ENCODE measurements at regions not wholly inside any gene's neighbourhood (a gene's known extent, or its start where the extent isn't known, plus 50 kb on each side); places are given as distances from the start of the nearest gene placed in this dataset.
"Not testable (repeated sequence)": the region's sequence is repeated elsewhere in the genome, so short reads cannot be mapped to it uniquely, and the experiment has no call there.

DNA sequence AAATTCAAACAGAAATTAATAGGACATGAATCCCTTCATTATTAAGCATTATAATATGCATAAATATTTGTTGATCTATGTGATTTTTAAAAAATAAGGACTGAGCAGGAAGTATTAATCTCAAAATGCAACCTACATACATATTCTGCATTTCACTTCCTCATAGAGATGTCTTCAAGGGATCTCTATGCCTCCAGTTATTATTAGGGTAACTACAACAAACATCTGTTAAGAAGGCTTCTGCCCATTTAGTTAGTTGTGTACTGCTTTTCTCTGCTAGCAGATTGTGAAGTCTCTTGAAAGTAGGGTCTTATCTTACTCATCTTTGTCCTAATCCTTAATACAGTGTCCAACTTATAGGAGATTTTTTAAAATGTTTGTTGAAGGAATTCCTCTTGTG lies 414.1 kb downstream of the ACTL7B start:
- DNase-seq, result no peak

DNA sequence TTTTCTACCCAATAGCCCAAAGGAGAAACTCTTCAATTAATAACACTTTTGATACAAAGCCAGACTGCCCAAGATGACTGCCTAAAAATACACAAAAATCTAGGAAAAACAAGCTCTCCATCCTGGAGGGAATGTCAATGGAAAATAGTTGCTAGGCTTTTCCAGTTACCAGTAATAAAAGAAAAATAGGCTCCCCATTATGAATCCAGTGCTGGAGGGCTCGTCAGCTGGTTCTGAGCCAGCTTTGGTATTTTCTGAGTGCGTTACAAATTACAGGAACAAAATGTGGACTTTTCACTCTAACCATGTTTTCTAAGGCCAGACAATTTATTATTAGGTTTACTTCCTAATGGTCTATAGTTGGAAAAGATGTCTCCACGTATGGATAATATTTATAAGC lies 414.5 kb downstream of the ACTL7B start:
- DNase-seq, result no peak

DNA sequence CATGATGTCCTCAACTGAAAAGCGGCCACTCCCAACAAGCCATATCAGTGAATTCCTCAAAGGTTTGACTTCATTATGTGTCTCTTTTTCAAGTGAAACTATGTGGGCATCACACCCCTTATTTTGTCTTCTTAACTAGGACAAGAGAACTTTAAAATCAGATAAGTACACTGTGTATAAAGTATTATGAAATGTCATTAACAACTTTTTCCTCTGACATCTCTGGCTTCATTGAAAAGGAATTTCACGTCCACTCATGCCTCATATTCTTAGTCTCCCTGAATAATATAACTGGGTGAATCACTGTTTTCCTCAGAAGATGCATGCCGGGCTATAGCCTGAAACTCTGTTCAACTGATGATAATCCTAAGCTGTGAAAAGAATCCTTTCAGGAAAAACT lies 415.8 kb downstream of the ACTL7B start:
- no peak for DNase-seq

DNA sequence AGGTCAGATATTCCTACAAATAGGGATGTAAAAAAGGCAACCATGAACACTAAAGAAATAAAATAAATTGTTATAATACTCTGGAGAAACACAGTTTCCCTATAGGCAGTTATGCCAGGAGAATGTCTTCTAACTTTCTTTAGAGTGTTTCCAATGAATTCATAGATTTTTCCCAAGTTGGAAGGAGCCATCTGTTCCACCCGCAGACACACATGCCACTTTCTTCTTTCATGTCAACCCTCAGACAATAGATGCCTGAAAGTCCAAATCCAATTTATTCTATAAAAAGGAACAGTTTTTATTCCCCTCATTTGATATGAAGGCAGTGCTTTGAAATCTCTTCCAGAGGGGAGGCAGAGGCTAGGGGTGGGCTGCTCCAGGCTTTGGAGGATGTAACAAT lies 418.1 kb downstream of the ACTL7B start:
- DNase-seq, result no peak

DNA sequence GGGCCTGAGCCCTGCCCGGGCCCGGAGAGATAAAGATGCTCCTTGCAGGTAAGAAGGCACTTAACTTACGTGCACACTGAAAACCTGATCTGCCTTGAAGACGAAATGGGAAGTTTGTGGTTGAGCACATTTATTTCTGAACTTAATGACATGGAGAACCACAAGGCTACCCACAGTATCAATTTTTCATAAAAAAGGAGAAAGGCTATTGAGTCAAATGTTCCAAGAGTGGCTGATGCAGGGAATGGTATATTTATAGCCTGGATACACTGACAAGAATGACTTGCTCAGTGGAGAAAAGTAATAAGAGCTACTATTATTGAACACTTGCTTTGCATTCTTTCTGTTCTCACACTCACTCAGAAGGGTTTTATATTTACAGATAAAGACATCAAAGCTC lies 419.3 kb downstream of the ACTL7B start:
- DNase-seq, result no peak

DNA sequence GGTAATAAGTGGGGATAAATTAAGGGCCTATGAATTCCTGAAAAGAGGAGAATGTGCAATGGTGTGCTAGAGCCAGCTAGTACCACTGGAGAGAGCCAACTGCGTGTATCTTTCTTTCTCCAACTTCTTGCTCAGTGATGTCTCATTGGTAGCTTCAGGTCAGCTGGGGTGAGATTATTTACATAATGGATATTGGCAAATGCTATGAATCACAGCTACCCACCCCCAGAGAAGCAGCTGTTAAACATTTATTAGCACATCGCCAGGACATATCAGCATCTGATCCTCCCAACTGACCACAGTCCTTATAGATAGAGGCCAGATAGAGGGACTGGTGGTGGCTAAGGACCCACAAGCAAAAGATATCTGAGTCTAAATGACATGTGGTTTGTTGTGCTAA lies 421.3 kb downstream of the ACTL7B start:
- no peak for DNase-seq

DNA sequence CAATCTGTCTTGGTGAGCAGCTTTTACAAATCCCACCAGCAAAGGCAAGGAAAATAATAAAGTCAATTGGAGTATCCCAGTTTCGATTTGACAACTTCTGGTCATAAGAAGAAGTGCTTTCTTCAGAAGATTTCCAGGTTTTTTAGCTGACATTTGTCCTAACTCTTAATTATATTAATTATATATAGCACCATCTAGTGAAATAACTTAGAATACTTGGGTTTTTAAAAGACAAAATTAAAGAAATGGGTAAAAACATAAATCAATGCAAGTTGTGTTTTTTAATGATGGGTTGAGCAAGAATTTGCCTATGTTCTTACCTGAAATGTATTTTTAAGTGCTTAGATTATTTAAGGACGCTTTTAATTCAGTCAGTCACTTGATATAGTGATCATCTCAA lies 421.8 kb downstream of the ACTL7B start:
- no peak for DNase-seq

DNA sequence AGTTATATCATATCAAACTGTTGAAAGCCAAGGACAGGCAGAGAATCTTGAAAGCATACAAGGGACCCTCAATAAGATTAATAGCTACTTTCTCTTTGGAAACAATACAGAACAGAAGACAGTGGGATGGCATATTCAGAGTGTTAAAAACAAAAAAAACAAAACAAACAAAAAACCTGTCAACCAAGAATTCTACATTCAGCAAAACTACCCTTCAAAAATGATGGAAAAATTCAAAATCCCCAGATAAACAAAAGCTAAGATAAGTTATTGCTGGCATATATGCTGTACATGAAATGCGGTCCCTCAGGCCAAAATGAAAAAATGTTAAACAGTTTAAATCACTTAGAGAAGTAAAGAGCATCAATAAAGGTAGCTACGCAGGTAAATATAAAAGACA lies 425.1 kb downstream of the ACTL7B start:
- no peak for DNase-seq

DNA sequence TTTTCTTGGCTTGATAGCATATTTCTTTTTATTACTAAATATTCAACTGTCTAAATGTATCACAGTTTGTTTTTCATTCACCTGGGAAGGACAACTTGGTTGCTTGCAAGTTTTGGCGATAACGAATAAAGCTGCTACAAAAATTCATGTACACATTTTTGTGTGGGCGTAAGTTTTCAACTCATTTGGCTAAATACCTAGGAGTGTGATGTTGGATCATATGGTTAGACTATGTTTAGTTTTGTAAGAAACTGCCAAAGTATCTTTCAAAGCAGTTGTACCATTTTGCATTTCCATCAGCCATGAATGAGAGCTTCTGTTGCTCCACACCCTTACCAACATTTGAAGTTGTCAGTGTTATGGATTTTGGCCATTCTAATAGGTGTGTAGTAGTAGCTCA lies 428.0 kb downstream of the ACTL7B start:
- no peak for DNase-seq

DNA sequence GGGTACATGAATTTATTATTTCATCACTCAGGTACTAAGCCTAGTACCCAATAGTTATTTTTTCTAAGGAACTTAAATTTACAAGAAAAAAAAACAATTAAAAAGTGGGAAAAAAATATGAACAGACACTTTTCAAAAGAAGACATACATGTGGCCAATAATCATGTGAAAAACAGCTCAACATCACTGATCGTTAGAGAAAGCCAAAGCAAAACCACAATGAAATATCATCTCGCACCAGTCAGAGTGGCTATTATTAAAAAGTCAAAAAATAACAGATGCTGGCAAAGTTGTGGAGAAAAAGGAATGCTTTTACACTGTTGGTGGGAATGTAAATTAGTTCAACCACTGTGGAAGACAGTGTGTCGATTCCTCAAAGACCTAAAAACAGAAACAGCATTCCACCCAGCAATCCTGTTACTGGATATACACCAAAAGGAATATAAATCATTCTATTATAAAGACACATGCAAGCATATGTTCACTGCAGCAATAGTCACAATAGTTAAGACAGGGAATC lies 429.3 kb downstream of the ACTL7B start:
- not testable (repeated sequence) for DNase-seq

DNA sequence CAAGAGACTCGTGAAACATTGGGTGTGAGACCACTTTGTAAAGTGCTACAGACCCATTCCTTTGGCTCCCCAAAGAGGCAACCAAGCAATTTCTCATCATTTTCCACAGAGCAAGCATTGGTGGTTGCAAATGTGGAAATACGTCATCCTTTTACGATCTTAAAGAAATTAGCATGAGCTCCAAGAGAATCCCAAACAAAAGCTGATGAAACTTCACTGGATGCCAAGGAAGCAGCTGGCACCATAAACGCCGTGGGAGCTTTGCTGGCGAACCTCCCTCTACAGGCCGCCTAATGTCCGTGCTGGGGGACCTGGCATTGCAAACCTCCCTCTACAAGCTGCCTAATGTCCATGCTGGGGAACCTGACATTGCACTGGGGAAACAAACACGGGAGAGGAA lies 432.4 kb downstream of the ACTL7B start:
- DNase-seq, result no peak

DNA sequence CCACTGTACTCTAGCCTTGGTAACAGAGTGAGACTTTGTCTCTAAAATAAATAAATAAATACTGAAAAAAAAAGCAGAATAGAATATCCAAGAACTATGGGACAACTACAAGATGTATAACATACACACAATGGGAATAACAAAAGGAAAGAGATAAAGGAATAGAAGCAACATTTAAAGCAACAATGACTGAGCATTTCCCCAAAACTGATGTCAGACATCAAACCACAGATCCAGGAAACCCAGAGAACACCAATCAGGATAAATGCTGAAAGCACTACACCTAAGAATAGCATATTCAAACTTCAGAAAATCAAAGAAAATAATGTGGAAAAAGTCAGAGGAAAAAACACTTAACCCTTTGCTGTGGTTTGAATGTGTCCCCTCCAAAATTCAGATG lies 436.4 kb downstream of the ACTL7B start:
- DNase-seq, result no peak

DNA sequence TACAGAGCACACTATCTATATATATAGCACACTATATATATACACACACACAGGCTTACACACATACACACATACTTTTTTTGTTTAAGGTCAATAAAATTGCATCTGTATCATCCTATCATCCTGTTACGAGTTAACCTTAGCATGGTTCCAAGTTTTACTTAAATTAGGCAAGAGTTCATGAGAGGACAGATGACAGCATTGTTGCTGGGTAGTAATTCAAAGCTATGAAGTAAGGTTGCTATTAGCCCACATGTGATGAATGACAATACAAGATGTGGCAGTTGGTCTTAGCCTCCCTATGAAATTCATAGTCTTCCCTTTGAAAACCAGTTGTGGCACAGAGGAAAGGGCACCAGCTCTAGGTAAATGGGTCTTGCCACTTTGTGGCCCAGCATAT lies 438.1 kb downstream of the ACTL7B start:
- no peak for DNase-seq

DNA sequence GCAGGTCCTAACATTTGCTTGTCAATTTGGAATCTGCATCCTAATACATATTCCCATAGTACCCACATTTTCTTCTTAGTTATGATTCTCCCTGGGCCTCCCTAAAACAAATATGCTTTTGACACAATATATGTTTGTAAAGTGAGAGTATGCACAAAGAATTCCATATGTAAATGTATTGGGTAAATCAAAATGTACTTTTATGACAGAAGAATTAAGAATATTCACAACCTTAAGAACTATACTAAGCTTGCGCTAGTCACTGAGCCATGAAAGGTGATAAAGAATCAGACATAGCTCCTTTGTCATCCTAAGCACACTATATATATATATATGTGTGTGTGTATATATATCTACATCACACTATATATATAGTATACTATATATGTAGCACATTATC lies 438.5 kb downstream of the ACTL7B start:
- DNase-seq, result no peak

DNA sequence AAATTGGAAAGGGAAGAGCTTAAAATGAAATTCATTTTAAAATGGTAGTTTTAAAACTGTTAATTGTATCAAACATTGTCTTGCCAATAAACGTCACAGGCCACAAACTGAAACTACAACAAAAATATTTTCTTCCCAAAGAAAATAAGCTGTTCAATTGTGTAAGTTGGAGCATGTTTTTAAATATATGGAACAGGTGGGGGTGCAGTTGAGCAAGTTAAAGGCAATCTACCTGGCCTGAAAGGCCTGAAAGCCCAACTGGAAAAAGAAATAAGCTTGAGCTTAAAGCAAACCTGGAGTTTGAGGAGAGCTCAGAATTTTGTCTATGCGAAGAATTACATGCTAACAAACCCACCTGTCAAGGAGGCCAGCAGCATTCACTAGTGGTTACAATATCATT lies 439.5 kb downstream of the ACTL7B start:
- DNase-seq, result no peak

DNA sequence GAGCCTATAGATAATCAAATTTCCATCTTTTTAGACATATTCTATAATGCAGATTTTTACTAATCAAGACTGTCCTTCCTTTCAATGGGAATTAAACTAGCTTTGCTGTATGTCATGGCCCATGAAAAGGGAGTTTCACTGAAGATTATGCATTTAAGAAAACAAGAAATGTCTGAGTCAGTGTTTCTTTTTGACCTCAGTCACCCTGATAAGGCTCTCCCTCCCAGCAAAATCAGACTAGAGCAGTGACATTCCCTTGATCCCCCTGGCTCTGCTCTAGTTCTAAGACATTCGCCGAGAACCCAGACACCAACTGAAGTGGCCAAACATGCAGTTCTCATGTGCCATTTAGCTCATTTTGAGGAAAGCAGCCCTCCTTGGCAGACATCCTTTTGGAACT lies 442.0 kb downstream of the ACTL7B start:
- no peak for DNase-seq

DNA sequence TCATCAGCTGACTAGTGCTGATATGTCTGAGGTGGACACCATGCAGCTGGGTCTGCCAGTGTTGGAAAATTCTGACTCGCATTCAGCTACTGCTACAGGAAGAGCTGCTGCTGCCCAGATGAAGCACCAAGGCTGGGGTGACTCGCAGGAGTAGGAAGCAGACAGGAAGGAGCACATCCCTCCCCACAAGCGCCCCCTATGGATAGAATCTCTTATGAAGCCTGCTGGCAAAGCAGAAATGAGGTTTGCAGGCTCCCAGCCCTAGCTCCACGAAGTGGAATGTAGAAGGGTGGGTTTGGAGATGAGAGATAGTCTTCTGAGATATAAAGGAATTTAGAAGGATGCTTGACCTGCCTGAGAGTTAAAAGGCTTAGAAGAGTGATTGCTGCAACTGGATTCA lies 443.0 kb downstream of the ACTL7B start:
- no peak for DNase-seq

DNA sequence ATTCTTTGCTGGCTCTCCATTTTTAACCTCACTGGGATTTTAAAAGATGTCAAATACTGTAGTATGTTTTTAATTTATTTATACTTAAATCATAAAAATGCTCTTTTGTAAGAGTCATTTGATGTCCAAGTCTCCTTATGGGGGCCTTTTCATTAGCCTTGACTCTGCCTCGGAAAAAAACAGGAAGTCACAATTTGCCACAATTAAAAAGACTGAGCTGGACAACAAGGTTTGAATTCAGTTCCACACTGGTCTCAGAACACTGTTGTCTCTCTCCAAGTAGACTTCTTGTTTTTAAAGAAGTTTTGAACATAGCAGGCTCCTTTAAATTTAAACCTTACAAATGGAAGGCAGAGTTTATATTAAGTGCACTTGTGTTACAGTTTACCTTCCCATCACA lies 444.2 kb downstream of the ACTL7B start:
- no peak for DNase-seq

DNA sequence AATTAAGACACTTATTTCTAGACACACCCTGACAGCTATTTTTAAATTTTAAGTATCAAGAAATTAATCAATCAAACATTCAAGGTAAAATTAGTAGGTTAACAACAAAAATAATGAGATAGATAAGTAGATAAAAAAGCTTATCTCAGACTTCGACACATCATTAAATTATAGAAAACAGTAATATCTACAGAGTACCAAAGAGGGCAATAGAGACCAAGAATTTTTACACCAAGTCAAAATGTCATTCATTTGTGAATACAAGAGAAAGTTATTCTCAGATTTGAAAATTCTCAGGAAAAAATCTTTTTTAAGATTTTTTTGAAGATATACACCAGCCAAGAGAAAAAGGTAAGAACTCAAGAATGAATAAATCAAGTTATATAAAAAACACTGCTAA lies 445.6 kb downstream of the ACTL7B start:
- no peak for DNase-seq

DNA sequence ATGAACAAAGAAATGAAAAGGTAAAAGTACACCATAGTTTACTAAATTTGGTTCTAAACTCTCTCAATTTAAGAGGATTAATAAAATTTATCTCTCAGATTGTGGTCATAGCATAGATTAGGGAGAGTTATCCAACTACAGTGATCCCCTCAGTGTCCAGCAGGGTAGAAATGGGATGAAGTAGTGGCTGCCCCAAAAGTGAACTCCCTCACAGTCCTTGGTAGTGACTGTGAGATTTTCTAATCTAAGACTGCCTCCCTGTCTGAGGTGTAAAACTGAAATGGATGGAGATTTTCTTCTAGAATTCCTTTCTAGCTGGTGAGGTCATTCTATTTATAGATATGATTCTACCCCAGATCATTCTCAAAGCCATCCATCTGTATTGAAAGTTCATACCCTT lies 455.5 kb downstream of the ACTL7B start:
- no peak for DNase-seq

DNA sequence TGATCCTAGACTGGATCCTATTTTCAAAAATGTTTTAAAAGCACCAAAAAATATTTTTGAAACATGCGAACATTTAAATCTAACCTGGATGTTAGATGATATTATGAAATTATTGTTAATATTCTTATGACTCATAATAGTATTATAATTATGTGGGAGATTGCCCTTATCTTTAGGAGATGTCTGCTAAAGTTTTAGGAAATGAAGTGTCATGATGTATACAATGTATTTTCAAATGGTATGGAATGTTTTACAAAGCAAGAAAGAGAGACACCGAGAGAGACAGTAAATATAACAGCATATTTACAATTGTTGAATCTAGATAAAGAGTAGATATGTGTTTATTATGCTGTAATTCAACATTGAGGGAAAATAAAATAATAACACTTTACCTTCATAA lies 455.9 kb downstream of the ACTL7B start:
- DNase-seq, result no peak

DNA sequence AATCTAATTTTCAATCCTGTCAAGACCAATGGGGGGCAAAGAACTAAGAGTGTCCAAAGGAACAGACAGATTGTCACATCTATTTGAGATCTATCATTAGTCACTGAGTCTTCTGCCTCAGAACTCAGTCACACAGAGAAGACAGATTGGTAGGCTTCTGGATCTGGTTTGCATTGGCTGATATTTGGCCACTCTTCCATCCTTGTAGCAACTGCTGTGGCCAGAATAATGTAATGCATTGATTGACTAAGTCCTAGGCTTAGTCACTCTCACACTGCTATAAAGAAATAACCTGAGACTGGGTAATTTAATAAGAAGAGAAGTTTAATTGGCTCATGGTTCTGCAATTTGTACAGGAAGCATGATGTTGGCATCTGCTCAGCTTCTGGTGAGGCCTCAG lies 458.5 kb downstream of the ACTL7B start:
- DNase-seq, result no peak

DNA sequence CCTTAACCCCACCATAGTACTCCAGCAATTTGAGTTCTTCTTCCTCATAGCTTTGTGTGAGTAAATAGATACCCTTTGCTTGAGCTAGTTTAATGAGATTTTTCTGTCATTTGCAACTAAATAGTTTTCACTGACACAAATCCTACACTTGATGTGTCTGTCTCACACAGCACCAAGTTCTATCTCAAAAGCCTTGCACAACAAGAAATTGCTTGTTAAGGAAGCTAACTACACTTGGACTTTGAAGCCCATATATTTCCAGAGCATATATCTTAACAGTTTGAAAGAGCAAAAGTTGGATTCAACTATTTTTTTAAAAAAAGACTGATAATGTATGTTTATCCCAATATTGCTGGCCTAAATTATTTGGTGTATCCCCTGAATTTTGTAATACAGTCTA lies 459.2 kb downstream of the ACTL7B start:
- no peak for DNase-seq

DNA sequence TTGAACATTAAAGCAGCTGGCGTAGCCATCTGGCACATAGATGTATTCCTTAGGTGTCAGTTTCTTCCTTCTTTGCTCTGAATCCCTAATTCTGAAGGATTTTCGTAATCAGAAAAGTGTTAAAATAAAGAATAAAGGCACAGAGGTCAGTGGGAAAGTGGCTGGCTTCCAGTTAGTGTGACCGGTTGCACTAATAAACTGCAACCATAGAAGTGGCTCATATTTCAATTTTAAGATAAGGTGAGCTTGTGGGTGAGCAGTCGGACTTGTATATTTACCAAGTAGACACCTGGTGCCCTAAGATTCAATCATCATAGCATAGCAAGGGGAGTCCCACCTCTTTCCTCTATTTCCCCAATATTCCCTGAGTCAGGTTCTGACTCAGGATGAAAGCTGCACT lies 459.6 kb downstream of the ACTL7B start:
- no peak for DNase-seq

DNA sequence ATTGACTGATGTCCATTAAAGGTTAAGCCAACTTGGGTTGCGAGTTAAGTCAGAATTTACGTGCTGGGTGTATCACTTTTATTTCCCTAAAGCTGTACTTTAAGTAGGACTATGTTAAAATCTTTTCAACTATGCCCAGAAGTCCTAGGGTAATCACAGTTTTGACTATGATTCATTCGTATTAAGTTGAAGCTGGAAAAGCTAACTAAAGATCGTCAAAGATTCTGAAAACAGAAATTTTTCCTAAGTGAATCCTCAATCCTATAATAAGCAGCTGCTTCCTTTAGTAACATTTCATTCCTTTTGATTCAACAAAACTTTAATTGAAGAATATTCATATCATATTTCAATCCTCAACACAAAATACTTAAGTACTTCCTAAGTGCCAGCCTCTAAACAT lies 460.4 kb downstream of the ACTL7B start:
- DNase-seq, result no peak

DNA sequence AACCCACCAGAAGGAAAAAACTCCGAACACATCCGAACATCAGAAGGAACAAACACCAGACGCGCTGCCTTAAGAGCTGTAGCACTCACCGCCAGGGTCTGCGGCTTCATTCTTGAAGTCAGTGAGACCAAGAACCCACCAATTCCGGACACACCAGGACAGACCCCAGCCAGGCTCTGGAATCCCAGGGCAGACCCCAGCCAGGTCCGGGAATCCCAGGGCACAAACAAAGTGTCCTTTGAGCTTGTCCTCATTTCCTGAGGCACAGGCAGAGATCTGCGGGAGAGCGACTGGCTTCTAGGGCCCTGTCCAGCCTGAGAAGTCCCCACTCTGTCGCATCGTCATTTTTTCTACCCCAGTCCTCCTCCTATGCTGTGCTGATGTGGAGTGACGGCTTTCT lies 461.1 kb downstream of the ACTL7B start:
- DNase-seq, result no peak

All from NCI-H1417 treated with DMSO at 0.1 percent for 48 hours (cell line).